Testis (tissue), 2 donors: ENCODE measurements at regions not wholly inside any gene's neighbourhood (a gene's known extent, or its start where the extent isn't known, plus 50 kb on each side); places are given as distances from the start of the nearest gene placed in this dataset.

Experiments used
- CTCF ChIP-seq, 3 experiments: fragments of 450-650 bp in 2 of 3; fragments of 200-600 bp in 1 of 3; sonication (generic) in 1 of 3; IDR thresholded peaks; one replicate each; pipeline ENCODE4 v1.5.1; 2016 to 2019; ENCODE audit warnings: antibody characterized with exemption in 3 of 3, mild to moderate bottlenecking in 2 of 3, moderate library complexity in 1 of 3
- POLR2A ChIP-seq: fragments of 450-650 bp; IDR thresholded peaks from one replicate; pipeline ENCODE4 v1.6.1; 2017; ENCODE audit warnings: antibody characterized with exemption, mild to moderate bottlenecking, moderate library complexity

- no peak for TF ChIP-seq CTCF (IDR thresholded peaks at IDR 0.05)
- no peak for TF ChIP-seq POLR2A
Measured at GRCh38 chr7:153380636-153381035, 621.1 kb downstream of the ACTR3B start.
